A549 (cell line): ENCODE measurements at regions not wholly inside any gene's neighbourhood (a gene's known extent, or its start where the extent isn't known, plus 50 kb on each side); places are given as distances from the start of the nearest gene placed in this dataset.

Source experiments
- ATAC-seq, 2 experiments: fragments of 200-7000 bp in 1 of 2; fragments of >200 bp in 1 of 2; cut with Nextera tagmentation in 1 of 2; cut with Tn5 transposase in 1 of 2; 3 replicates each; pipeline versions ENCODE4 v1.8.0 to v1.9.1; 2018 to 2020; ENCODE audit warnings: mild to moderate bottlenecking in 1 of 2, moderate library complexity in 1 of 2
- CTCF ChIA-PET: fragments of 300-600 bp; sonication (Branson Sonifier 250); formaldehyde crosslinking; extraction: SDS; loops from one replicate; lab custom pipeline; 2021; ENCODE audit warnings: antibody characterized with exemption, inconsistent platforms; lab: Yijun Ruan, JAX
- POLR2A ChIA-PET: fragments of 350-600 bp; formaldehyde crosslinking; extraction: SDS; loops from one replicate; lab custom pipeline; 2021; ENCODE audit warnings: antibody characterized with exemption, inconsistent platforms; lab: Yijun Ruan, JAX
- DNase-seq, 2 experiments: peaks; one replicate each; pipeline versions ENCODE4 v3.0.0 to v3.0.0-alpha.2; 2011 to 2016; ENCODE audit warnings: low read depth in 1 of 2, low spot score in 1 of 2
- FAIRE-seq: peaks from 2 replicates; lab custom pipeline; 2011; peaks lifted over from hg19 to GRCh38; lab: Jason Lieb, UNC
- H3K27ac ChIP-seq, 2 experiments: fragments of >200 bp; sonication (Bioruptor Twin); formaldehyde crosslinking; 3 replicates each; pipeline ENCODE4 v1.5.1; 2016 to 2017
- H3K4me1 ChIP-seq: fragments of >200 bp; sonication (Bioruptor Twin); formaldehyde crosslinking; 3 replicates; pipeline ENCODE4 v1.6.1; 2016
- H3K4me2 ChIP-seq: fragments of >200 bp; sonication (Bioruptor Twin); formaldehyde crosslinking; 3 replicates; pipeline ENCODE4 v1.6.1; 2016
- H3K4me3 ChIP-seq: fragments of >200 bp; sonication (Bioruptor Twin); formaldehyde crosslinking; 3 replicates; pipeline ENCODE4 v1.5.1; 2016
- H3K9me3 ChIP-seq: fragments of >200 bp; sonication (Bioruptor Twin); formaldehyde crosslinking; 3 replicates; pipeline ENCODE4 v1.6.1; 2016
- CBX8 ChIP-seq: fragments of 200-600 bp; sonication (generic); IDR thresholded peaks from 2 replicates; pipeline ENCODE4 v1.6.1; 2016
- CHD2 ChIP-seq: fragments of 150-350 bp; IDR thresholded peaks from 2 replicates; pipeline ENCODE4 v1.6.1; 2014; ENCODE audit warnings: low read length; ENCODE audit not compliant: partially characterized antibody
- EHF ChIP-seq: fragments of 250-450 bp; sonication (Bioruptor Pico); IDR thresholded peaks from 2 replicates; pipeline ENCODE4 v1.5.0; 2020; ENCODE audit warnings: mild to moderate bottlenecking
- ELK1 ChIP-seq: fragments of 150-350 bp; IDR thresholded peaks from 2 replicates; pipeline ENCODE4 v1.6.1; 2014; ENCODE audit warnings: low read depth, mild to moderate bottlenecking, low read length
- EP300 ChIP-seq, 2 experiments: fragments of >200 bp; sonication (Bioruptor Twin); formaldehyde crosslinking; IDR thresholded peaks; 2 replicates in 1 of 2; 3 replicates in 1 of 2; pipeline ENCODE4 v1.6.1; 2016 to 2017
- FOSL2 ChIP-seq, 2 experiments: fragments of 450-650 bp in 1 of 2; fragments of >200 bp in 1 of 2; sonication (Bioruptor Twin) in 1 of 2; formaldehyde crosslinking; IDR thresholded peaks; 2 replicates each; pipeline versions ENCODE4 v1.5.0 to v1.6.1; 2016 to 2020; ENCODE audit warnings: mild to moderate bottlenecking in 1 of 2, moderate library complexity in 1 of 2
- FOXS1 ChIP-seq: fragments of 250-450 bp; sonication (Bioruptor Pico); IDR thresholded peaks from 2 replicates; pipeline ENCODE4 v1.5.0; 2020; ENCODE audit warnings: mild to moderate bottlenecking, moderate library complexity
- HOXA7 ChIP-seq: fragments of 250-450 bp; sonication (Bioruptor Pico); IDR thresholded peaks from 2 replicates; pipeline ENCODE4 v1.5.0; 2020; ENCODE audit warnings: mild to moderate bottlenecking, moderate library complexity
- JUN ChIP-seq, 2 experiments: fragments of >200 bp; sonication (Bioruptor Twin); formaldehyde crosslinking; IDR thresholded peaks; 2 replicates in 1 of 2; 3 replicates in 1 of 2; pipeline ENCODE4 v1.6.1; 2016 to 2017
- JUNB ChIP-seq: fragments of >200 bp; sonication (Bioruptor Twin); formaldehyde crosslinking; IDR thresholded peaks from 2 replicates; pipeline ENCODE4 v1.6.1; 2016
- KDM1A ChIP-seq: fragments of 200-600 bp; sonication (generic); IDR thresholded peaks from 2 replicates; pipeline ENCODE4 v1.6.1; 2016; ENCODE audit warnings: low read depth, mild to moderate bottlenecking
- MAFK ChIP-seq: fragments of 450-650 bp; IDR thresholded peaks from 2 replicates; pipeline ENCODE4 v1.6.1; 2014; ENCODE audit not compliant: partially characterized antibody
- NR3C1 ChIP-seq: fragments of >200 bp; sonication (Bioruptor Twin); formaldehyde crosslinking; IDR thresholded peaks from 3 replicates; pipeline ENCODE4 v1.6.1; 2017
- POLR2A ChIP-seq: IDR thresholded peaks from 2 replicates; pipeline ENCODE4 v1.6.1; 2012; ENCODE audit warnings: mild to moderate bottlenecking, low read length
- POLR2AphosphoS2 ChIP-seq: conservative IDR thresholded peaks from 2 replicates; pipeline ENCODE4 v1.6.1; 2012; ENCODE audit warnings: low read length, improper control_type of control experiment, inconsistent platforms
- RAD21 ChIP-seq, 2 experiments: fragments of >200 bp in 1 of 2; sonication (Bioruptor Twin) in 1 of 2; formaldehyde crosslinking in 1 of 2; IDR thresholded peaks in 1 of 2; conservative IDR thresholded peaks in 1 of 2; 2 replicates in 1 of 2; 3 replicates in 1 of 2; pipeline ENCODE4 v1.6.1; 2012 to 2018; ENCODE audit warnings: inconsistent platforms in 1 of 2
- RARB ChIP-seq: fragments of 250-450 bp; sonication (Bioruptor Pico); IDR thresholded peaks from 2 replicates; pipeline ENCODE4 v1.8.0; 2021; ENCODE audit warnings: mild to moderate bottlenecking, moderate library complexity
- RCOR1 ChIP-seq: fragments of 150-350 bp; IDR thresholded peaks from 2 replicates; pipeline ENCODE4 v1.6.1; 2014; ENCODE audit warnings: antibody characterized with exemption, low read length, low read depth
- RFX5 ChIP-seq: fragments of 450-650 bp; IDR thresholded peaks from 2 replicates; pipeline ENCODE4 v1.7.1; 2014; ENCODE audit warnings: antibody characterized with exemption, mild to moderate bottlenecking, moderate library complexity
- ZNF302 ChIP-seq: fragments of 250-450 bp; sonication (Bioruptor Pico); IDR thresholded peaks from 2 replicates; pipeline ENCODE4 v1.9.0; 2021; ENCODE audit warnings: inconsistent platforms, mild to moderate bottlenecking, moderate library complexity
- ZSCAN20 ChIP-seq: fragments of 250-450 bp; sonication (Bioruptor Pico); IDR thresholded peaks from 2 replicates; pipeline ENCODE4 v1.8.0; 2022; ENCODE audit warnings: mild to moderate bottlenecking, moderate library complexity
- WGBS: methylation state at CpG from one replicate; pipeline ENCODE4 v1.1.6; 2017; ENCODE audit errors: missing lambda C conversion rate; 5-methylcytosine and 5-hydroxymethylcytosine counted together
- TF ChIP-seq, protein P1 (sequence below): fragments of >200 bp; sonication (Bioruptor Twin); formaldehyde crosslinking; IDR thresholded peaks from 2 replicates; pipeline ENCODE4 v1.6.1; 2016
- TF ChIP-seq, protein P2 (sequence below): fragments of 450-650 bp; IDR thresholded peaks from 2 replicates; pipeline ENCODE4 v1.6.1; 2014; ENCODE audit warnings: antibody characterized with exemption
- TF ChIP-seq, protein P3 (sequence below): IDR thresholded peaks from 2 replicates; pipeline ENCODE4 v1.6.1; 2012; ENCODE audit warnings: low read depth, borderline replicate concordance
- TF ChIP-seq, protein P4 (sequence below): IDR thresholded peaks from 2 replicates; pipeline ENCODE4 v1.6.1; 2012
- TF ChIP-seq, protein P5 (sequence below): fragments of >200 bp; sonication (Bioruptor Twin); formaldehyde crosslinking; IDR thresholded peaks from 3 replicates; pipeline ENCODE4 v1.5.1; 2016
- TF ChIP-seq, protein P6 (sequence below): fragments of 200-600 bp; sonication (generic); IDR thresholded peaks from 2 replicates; pipeline ENCODE4 v1.6.1; 2016; ENCODE audit warnings: antibody characterized with exemption, mild to moderate bottlenecking, moderate library complexity

DNA sequence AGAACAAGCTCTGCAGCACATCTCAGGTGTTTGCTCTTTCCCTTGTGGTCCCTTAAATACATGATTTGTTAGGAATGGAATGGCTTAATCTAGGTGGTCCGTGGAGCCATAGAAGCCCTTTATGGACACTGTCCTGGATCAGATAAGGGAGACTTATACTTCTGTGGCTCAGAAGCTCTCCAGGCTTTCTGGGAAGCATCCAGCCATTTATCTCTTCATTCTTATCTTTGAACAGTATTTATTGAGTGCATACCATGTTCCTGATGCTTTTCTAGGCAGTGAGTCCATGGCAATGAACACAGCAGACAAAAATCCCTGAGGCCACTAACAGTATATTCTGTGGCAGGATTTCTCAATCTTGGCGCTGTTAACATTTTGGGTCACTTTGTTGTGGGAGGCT, 474.5 kb upstream of the EEF2KMT start:
- no peak for ATAC-seq
- 3% methylated on average over 2 of the region's 2 CpGs for WGBS
- TF ChIP-seq ELK1: no peak
- no peak for TF ChIP-seq KDM1A
- TF ChIP-seq, protein P1, sequence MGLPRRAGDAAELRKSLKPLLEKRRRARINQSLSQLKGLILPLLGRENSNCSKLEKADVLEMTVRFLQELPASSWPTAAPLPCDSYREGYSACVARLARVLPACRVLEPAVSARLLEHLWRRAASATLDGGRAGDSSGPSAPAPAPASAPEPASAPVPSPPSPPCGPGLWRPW: no peak
- TF ChIP-seq CHD2: no peak
- TF ChIP-seq POLR2A: no peak
- no peak for TF ChIP-seq HOXA7 (CRISPR knock-in tag)
- no peak for TF ChIP-seq CBX8
- TF ChIP-seq, protein P2, sequence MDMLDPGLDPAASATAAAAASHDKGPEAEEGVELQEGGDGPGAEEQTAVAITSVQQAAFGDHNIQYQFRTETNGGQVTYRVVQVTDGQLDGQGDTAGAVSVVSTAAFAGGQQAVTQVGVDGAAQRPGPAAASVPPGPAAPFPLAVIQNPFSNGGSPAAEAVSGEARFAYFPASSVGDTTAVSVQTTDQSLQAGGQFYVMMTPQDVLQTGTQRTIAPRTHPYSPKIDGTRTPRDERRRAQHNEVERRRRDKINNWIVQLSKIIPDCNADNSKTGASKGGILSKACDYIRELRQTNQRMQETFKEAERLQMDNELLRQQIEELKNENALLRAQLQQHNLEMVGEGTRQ: no peak
- TF ChIP-seq, protein P3, sequence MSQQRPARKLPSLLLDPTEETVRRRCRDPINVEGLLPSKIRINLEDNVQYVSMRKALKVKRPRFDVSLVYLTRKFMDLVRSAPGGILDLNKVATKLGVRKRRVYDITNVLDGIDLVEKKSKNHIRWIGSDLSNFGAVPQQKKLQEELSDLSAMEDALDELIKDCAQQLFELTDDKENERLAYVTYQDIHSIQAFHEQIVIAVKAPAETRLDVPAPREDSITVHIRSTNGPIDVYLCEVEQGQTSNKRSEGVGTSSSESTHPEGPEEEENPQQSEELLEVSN: no peak
- TF ChIP-seq EP300 (IDR thresholded peaks at IDR 0.05): no peak
- TF ChIP-seq FOXS1: no peak
- TF ChIP-seq, all 56 proteins: peak for 0
- Histone ChIP-seq H3K4me2 (no peak overlapping the region), H3K27ac (no peak overlapping the region), H3K9me3 (no peaks in the 10 kb centered on the region), H3K4me3 (no peak overlapping the region), H3K4me1 (no peaks in the 10 kb centered on the region)
- FAIRE-seq (no peak), DNase-seq (no peak)
- ChIA-PET CTCF (no interaction called here), POLR2A (no interaction called here)

DNA sequence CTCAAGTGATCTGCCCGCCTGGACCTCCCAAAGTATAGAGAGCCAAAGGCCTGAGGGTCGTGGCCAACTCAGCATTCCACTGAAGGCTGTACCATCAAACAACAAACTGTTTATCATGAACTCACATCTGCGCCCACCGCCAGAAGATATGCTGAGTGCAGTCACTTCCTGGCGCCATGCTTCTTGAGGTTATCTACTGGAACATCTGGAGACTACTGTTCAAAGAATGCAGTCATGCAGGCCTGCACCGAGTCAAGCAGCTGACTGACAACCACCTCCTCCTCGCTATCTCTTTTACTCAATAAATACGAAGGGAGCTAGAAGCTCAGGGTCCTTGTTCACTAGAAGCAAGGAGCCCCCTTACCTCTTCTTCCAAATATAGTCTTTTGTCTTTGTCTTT, 473.9 kb upstream of the EEF2KMT start:
- Histone ChIP-seq H3K4me2 (no peak overlapping the region), H3K4me3 (no peak overlapping the region), H3K4me1 (no peaks in the 10 kb centered on the region), H3K9me3 (no peaks in the 10 kb centered on the region), H3K27ac (no peak overlapping the region)
- WGBS: 10% methylated on average over 8 of the region's 8 CpGs
- FAIRE-seq: no peak
- ATAC-seq: no peak
- POLR2A ChIA-PET: no interaction called here
- CTCF ChIA-PET: no interaction called here
- no peak for DNase-seq
- TF ChIP-seq, protein P4, sequence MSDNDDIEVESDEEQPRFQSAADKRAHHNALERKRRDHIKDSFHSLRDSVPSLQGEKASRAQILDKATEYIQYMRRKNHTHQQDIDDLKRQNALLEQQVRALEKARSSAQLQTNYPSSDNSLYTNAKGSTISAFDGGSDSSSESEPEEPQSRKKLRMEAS: no peak
- TF ChIP-seq RARB (CRISPR knock-in tag) (no peak), POLR2AphosphoS2 (no peak), FOXS1 (no peak), JUN (IDR thresholded peaks at IDR 0.05) (no peak), RCOR1 (no peak), ZSCAN20 (no peak), RFX5 (no peak), RAD21 (conservative IDR thresholded peaks at IDR 0.05 in 1 of 2, IDR thresholded peaks at IDR 0.05 in 1 of 2) (no peak), ELK1 (no peak), FOSL2 (IDR thresholded peaks at IDR 0.05) (no peak), FOSL2 (CRISPR knock-in tag; IDR thresholded peaks at IDR 0.05) (no peak), NR3C1 (no peak), JUNB (no peak), EHF (CRISPR knock-in tag) (no peak), MAFK (no peak), ZNF302 (CRISPR knock-in tag) (no peak)
- TF ChIP-seq, protein P3: no peak
- TF ChIP-seq, protein P5, sequence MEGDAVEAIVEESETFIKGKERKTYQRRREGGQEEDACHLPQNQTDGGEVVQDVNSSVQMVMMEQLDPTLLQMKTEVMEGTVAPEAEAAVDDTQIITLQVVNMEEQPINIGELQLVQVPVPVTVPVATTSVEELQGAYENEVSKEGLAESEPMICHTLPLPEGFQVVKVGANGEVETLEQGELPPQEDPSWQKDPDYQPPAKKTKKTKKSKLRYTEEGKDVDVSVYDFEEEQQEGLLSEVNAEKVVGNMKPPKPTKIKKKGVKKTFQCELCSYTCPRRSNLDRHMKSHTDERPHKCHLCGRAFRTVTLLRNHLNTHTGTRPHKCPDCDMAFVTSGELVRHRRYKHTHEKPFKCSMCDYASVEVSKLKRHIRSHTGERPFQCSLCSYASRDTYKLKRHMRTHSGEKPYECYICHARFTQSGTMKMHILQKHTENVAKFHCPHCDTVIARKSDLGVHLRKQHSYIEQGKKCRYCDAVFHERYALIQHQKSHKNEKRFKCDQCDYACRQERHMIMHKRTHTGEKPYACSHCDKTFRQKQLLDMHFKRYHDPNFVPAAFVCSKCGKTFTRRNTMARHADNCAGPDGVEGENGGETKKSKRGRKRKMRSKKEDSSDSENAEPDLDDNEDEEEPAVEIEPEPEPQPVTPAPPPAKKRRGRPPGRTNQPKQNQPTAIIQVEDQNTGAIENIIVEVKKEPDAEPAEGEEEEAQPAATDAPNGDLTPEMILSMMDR: no peak
- TF ChIP-seq, protein P6, sequence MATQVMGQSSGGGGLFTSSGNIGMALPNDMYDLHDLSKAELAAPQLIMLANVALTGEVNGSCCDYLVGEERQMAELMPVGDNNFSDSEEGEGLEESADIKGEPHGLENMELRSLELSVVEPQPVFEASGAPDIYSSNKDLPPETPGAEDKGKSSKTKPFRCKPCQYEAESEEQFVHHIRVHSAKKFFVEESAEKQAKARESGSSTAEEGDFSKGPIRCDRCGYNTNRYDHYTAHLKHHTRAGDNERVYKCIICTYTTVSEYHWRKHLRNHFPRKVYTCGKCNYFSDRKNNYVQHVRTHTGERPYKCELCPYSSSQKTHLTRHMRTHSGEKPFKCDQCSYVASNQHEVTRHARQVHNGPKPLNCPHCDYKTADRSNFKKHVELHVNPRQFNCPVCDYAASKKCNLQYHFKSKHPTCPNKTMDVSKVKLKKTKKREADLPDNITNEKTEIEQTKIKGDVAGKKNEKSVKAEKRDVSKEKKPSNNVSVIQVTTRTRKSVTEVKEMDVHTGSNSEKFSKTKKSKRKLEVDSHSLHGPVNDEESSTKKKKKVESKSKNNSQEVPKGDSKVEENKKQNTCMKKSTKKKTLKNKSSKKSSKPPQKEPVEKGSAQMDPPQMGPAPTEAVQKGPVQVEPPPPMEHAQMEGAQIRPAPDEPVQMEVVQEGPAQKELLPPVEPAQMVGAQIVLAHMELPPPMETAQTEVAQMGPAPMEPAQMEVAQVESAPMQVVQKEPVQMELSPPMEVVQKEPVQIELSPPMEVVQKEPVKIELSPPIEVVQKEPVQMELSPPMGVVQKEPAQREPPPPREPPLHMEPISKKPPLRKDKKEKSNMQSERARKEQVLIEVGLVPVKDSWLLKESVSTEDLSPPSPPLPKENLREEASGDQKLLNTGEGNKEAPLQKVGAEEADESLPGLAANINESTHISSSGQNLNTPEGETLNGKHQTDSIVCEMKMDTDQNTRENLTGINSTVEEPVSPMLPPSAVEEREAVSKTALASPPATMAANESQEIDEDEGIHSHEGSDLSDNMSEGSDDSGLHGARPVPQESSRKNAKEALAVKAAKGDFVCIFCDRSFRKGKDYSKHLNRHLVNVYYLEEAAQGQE: no peak
